Pancreas (tissue), 10 donors: ENCODE measurements at regions not wholly inside any gene's neighbourhood (a gene's known extent, or its start where the extent isn't known, plus 50 kb on each side); places are given as distances from the start of the nearest gene placed in this dataset.

Experiments
- ATAC-seq, 4 donors: fragments of 200-7000 bp; cut with Tn5 transposase; one replicate each; pipeline versions ENCODE4 v1.8.0 to v1.9.1; 2020; ENCODE audit warnings: mild to moderate bottlenecking in 4 of 4, moderate library complexity in 4 of 4
- DNase-seq, 6 donors: peaks; one replicate each; pipeline ENCODE4 v3.0.0-alpha.2; 2020
- FAIRE-seq: peaks from 2 replicates; lab custom pipeline; 2012; peaks lifted over from hg19 to GRCh38; lab: Jason Lieb, UNC
- H3K27ac ChIP-seq, 4 donors: fragments of 200-600 bp; sonication (generic); 1 replicate in 3 of 4; 2 replicates in 1 of 4; pipeline versions ENCODE4 v1.5.0 to v1.8.0; 2020
- H3K27me3 ChIP-seq, 4 donors: fragments of 200-600 bp; one replicate each; pipeline ENCODE4 v1.8.0; 2021
- H3K36me3 ChIP-seq, 3 donors: fragments of 200-600 bp; sonication (generic) in 1 of 3; one replicate each; pipeline versions ENCODE4 v1.5.0 to v1.8.0; 2020 to 2021
- H3K4me1 ChIP-seq, 3 donors: fragments of 200-600 bp; one replicate each; pipeline ENCODE4 v1.8.0; 2021
- H3K4me3 ChIP-seq, 4 donors: fragments of 200-600 bp; sonication (generic) in 2 of 4; one replicate each; pipeline versions ENCODE4 v1.5.0 to v1.8.0; 2020 to 2021
- H3K9me3 ChIP-seq, 4 donors: fragments of 200-600 bp; one replicate each; pipeline ENCODE4 v1.8.0; 2021
- WGBS, 2 donors: extraction: QIAGEN DNeasy Blood & Tissue Kit; methylation state at CpG; one replicate each; pipeline ENCODE4 v1.1.7; 2013; 5-methylcytosine and 5-hydroxymethylcytosine counted together
- intact Hi-C, 3 donors: fragments of 100-400 bp; cut with DNase I; formaldehyde crosslinking; loops; one replicate each; pipeline versions ENCODE4 v1.11.1 to v1.14.2; 2022
- TF ChIP-seq, protein P1 (sequence below), 4 donors: fragments of 200-600 bp; sonication (generic) in 3 of 4; IDR thresholded peaks; one replicate each; pipeline versions ENCODE4 v1.5.0 to v1.8.0; 2021; ENCODE audit warnings: antibody characterized with exemption in 4 of 4
- donor health status: healthy with polysubstance abuse.
- donor health status: DM: no; HTN: no; CAD: no; lungs with moderate emphysema.
- donor health status: DM: no; HTN: no; CAD: no.
- donor health status: control.
- donor health status: control.
- donor health status: Bipolar disorder and iron deficiency.
- donor health status: DM: yes; HTN: yes; CAD: no.
- donor health status: DM: no; HTN: no; CAD: no.
- donor health status: DM: no; HTN: no; CAD: no.
- donor health status: DM: yes; HTN: yes; CAD: no.

DNA sequence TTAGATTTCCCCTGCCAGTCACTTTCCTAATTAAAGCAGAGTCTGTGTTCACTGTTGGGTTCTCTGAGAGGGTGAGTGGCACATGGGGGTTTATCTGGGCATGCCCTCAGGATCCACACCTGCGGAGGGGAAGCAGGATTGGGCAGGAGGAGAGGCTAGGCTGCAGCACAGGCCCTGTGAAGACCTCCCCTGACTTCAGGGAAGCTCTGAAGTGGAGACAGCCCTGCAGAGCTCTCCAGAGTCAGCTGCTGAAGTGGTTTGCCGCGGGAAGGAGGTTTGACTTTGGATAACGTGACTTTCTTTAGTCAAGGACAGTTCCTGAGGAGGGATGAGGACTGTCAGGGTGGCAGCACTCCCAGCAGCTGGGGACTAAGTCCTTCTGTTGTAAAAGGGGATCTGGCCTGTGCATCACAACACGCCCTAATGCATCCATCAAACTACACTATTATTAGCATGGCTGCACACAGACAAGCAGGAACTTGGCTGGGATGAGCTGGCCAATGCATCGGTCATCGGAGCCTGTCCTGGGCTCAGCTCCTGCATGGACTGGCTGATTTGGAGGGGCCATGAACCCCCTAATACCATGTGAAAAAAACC lies 50.9 kb upstream of the LEP start:
- FAIRE-seq (no peak), DNase-seq (no peak), ATAC-seq (no peak)
- intact Hi-C loops = no loop called here
- no peaks in the 10 kb centered on the region for H3K4me1 ChIP-seq
- no peaks in the 10 kb centered on the region for H3K36me3 ChIP-seq
- peaks cover 0 to 5% (median 0%) of the 10 kb centered on the region in 4 donors for H3K27me3 ChIP-seq
- WGBS, 2 donors = 53 to 67% methylated on average over 7 of the region's 7 CpGs
- H3K4me3 ChIP-seq = no peak overlapping the region
- H3K27ac ChIP-seq = no peak overlapping the region
- TF ChIP-seq, protein P1, sequence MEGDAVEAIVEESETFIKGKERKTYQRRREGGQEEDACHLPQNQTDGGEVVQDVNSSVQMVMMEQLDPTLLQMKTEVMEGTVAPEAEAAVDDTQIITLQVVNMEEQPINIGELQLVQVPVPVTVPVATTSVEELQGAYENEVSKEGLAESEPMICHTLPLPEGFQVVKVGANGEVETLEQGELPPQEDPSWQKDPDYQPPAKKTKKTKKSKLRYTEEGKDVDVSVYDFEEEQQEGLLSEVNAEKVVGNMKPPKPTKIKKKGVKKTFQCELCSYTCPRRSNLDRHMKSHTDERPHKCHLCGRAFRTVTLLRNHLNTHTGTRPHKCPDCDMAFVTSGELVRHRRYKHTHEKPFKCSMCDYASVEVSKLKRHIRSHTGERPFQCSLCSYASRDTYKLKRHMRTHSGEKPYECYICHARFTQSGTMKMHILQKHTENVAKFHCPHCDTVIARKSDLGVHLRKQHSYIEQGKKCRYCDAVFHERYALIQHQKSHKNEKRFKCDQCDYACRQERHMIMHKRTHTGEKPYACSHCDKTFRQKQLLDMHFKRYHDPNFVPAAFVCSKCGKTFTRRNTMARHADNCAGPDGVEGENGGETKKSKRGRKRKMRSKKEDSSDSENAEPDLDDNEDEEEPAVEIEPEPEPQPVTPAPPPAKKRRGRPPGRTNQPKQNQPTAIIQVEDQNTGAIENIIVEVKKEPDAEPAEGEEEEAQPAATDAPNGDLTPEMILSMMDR (IDR thresholded peaks at IDR 0.05) = no peak
- peaks cover 0 to 5% (median 0%) of the 10 kb centered on the region in 4 donors for H3K9me3 ChIP-seq

DNA sequence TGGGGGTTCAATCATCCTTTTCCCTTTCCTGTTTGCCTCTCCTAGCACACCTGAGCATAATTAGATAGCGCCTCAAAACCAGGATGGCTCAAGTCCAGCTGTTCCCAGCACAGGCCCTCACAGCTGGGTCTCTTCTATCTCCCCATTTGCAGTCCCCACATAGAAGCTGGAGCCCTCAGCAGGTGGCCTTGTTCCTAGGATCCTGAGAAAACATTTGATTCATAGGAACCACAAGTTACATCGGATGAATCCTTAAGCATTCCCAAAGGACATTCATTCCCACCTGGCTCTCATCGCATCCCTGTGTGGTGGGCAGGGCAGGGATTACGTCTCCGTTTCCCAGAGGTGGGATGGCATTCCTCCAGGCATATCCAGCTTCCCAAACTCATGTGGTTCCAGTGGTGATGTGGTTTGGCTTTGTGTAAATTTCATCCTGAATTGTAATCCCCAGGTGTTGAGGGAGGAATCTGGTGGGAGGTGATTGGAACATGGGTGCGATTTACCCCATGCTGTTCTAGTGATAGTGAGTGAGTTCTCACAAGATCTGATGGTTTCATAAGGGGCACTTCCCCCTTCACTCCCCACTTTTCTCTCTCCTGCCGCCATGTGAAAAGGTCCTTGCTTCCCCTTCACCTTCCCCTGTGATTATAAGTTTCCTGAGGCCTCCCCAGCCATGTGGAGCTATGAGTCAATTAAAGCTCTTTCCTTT lies 49.8 kb upstream of the LEP start:
- DNase-seq (no peak), FAIRE-seq (no peak), ATAC-seq (no peak)
- Histone ChIP-seq H3K4me3 (no peak overlapping the region), H3K9me3 (peaks cover 0 to 5% (median 0%) of the 10 kb centered on the region in 4 donors), H3K4me1 (no peaks in the 10 kb centered on the region), H3K36me3 (no peaks in the 10 kb centered on the region), H3K27me3 (peaks cover 0 to 5% (median 0%) of the 10 kb centered on the region in 4 donors), H3K27ac (no peak overlapping the region)
- WGBS, 2 donors = 80 to 84% methylated on average over 7 of the region's 7 CpGs
- TF ChIP-seq, protein P1 (IDR thresholded peaks at IDR 0.05) = no peak
- intact Hi-C loops = no loop called here
